Fibroblast of lung (primary cell): ENCODE measurements at regions not wholly inside any gene's neighbourhood (a gene's known extent, or its start where the extent isn't known, plus 50 kb on each side); places are given as distances from the start of the nearest gene placed in this dataset.

Source experiments
- DNase-seq, 2 donors: peaks; one replicate each; pipeline versions ENCODE4 v3.0.0 to v3.0.0-alpha.2; 2010; ENCODE audit warnings: low read depth in 2 of 2
- H2AFZ ChIP-seq: 2 replicates; pipeline ENCODE4 v1.5.1; 2012; ENCODE audit warnings: low read length, control low read depth, inconsistent platforms
- H3K27ac ChIP-seq: 2 replicates; pipeline ENCODE4 v1.5.1; 2011; ENCODE audit warnings: low read length, control low read depth; ENCODE audit not compliant: insufficient read depth
- H3K27me3 ChIP-seq: 2 replicates; pipeline ENCODE4 v1.5.1; 2011; ENCODE audit warnings: mild to moderate bottlenecking, low read length; ENCODE audit not compliant: control insufficient read depth, insufficient read depth
- H3K36me3 ChIP-seq: 2 replicates; pipeline ENCODE4 v1.5.1; 2011; ENCODE audit warnings: low read length; ENCODE audit not compliant: control insufficient read depth, insufficient read depth
- H3K4me1 ChIP-seq: 2 replicates; pipeline ENCODE4 v1.5.1; 2011; ENCODE audit warnings: low read length; ENCODE audit not compliant: control insufficient read depth, insufficient read depth; ENCODE audit errors: extremely low read depth
- H3K4me2 ChIP-seq: 2 replicates; pipeline ENCODE4 v1.5.1; 2011; ENCODE audit warnings: low read length, control low read depth; ENCODE audit not compliant: insufficient read depth; ENCODE audit errors: extremely low read depth
- H3K4me3 ChIP-seq, 4 experiments: fragments of 200-600 bp in 1 of 4; sonication (generic) in 1 of 4; replicated peaks in 1 of 4; 2 replicates each; pipeline ENCODE4 v1.5.1; 2011 to 2016; ENCODE audit warnings: low read length in 4 of 4, low read depth in 3 of 4, mild to moderate bottlenecking in 3 of 4, control low read depth in 2 of 4, inconsistent platforms in 1 of 4, mixed read lengths in 1 of 4; ENCODE audit not compliant: insufficient read depth in 1 of 4; ENCODE audit errors: control extremely low read depth in 1 of 4
- H3K79me2 ChIP-seq: 2 replicates; pipeline ENCODE4 v1.5.1; 2012; ENCODE audit warnings: mild to moderate bottlenecking, low read length, inconsistent platforms; ENCODE audit not compliant: control insufficient read depth, insufficient read depth
- H3K9ac ChIP-seq: 2 replicates; pipeline ENCODE4 v1.5.1; 2011; ENCODE audit warnings: mild to moderate bottlenecking, low read length, control low read depth; ENCODE audit not compliant: insufficient read depth
- H3K9me3 ChIP-seq: 2 replicates; pipeline ENCODE4 v1.5.1; 2012; ENCODE audit warnings: low read depth, low read length; ENCODE audit not compliant: control insufficient read depth, insufficient read depth
- H4K20me1 ChIP-seq: 2 replicates; pipeline ENCODE4 v1.5.1; 2011; ENCODE audit warnings: low read length; ENCODE audit not compliant: control insufficient read depth, insufficient read depth; ENCODE audit errors: extremely low read depth
- CTCF ChIP-seq, 2 donors: IDR thresholded peaks in 1 of 2; conservative IDR thresholded peaks in 1 of 2; 1 replicate in 1 of 2; 2 replicates in 1 of 2; pipeline ENCODE4 v1.5.1; 2011 to 2012; ENCODE audit warnings: low read length in 2 of 2, control low read depth in 1 of 2, inconsistent platforms in 1 of 2, low read depth in 1 of 2, mild to moderate bottlenecking in 1 of 2
- EZH2 ChIP-seq: IDR thresholded peaks from 2 replicates; pipeline ENCODE4 v1.5.1; 2012; ENCODE audit warnings: low read length, control low read depth, mild to moderate bottlenecking; ENCODE audit errors: missing control alignments

GRCh38 chr14:99030454-99030853, 241.5 kb downstream of the BCL11B start:
- Histone ChIP-seq H3K27me3 (no peaks in the 10 kb centered on the region), H3K27ac (no peak overlapping the region), H3K9me3 (no peaks in the 10 kb centered on the region), H3K4me2 (no peak overlapping the region), H3K79me2 (no peaks in the 10 kb centered on the region), H4K20me1 (no peaks in the 10 kb centered on the region), H3K4me3 (no peak overlapping the region), H3K36me3 (no peaks in the 10 kb centered on the region), H3K9ac (no peak overlapping the region), H2AFZ (no peak overlapping the region), H3K4me1 (peaks cover under 1% of the 10 kb centered on the region)
- DNase-seq = no peak
- no peak for TF ChIP-seq CTCF (conservative IDR thresholded peaks at IDR 0.05 in 1 of 2, IDR thresholded peaks at IDR 0.05 in 1 of 2; ENCODE audit: low read depth in 1 of 2, low read length in 2 of 2)
- no peak for TF ChIP-seq EZH2

GRCh38 chr14:99032759-99033158, 239.2 kb downstream of the BCL11B start:
- no peaks in the 10 kb centered on the region for H3K36me3 ChIP-seq
- TF ChIP-seq CTCF (conservative IDR thresholded peaks at IDR 0.05 in 1 of 2, IDR thresholded peaks at IDR 0.05 in 1 of 2; ENCODE audit: low read depth in 1 of 2, low read length in 2 of 2) = no peak
- no peaks in the 10 kb centered on the region for H3K9me3 ChIP-seq
- H3K27me3 ChIP-seq = no peaks in the 10 kb centered on the region
- H3K4me1 ChIP-seq = peaks cover 2% of the 10 kb centered on the region
- H3K79me2 ChIP-seq = no peaks in the 10 kb centered on the region
- no peak overlapping the region for H2AFZ ChIP-seq
- no peak overlapping the region for H3K27ac ChIP-seq
- no peak overlapping the region for H3K4me2 ChIP-seq
- H3K9ac ChIP-seq = no peak overlapping the region
- no peaks in the 10 kb centered on the region for H4K20me1 ChIP-seq
- no peak overlapping the region for H3K4me3 ChIP-seq
- DNase-seq = no peak

- no peak for DNase-seq
- Histone ChIP-seq H3K79me2 (no peaks in the 10 kb centered on the region), H3K9me3 (no peaks in the 10 kb centered on the region), H3K9ac (no peak overlapping the region), H3K36me3 (no peaks in the 10 kb centered on the region), H2AFZ (no peak overlapping the region), H3K4me3 (no peak overlapping the region), H3K27me3 (no peaks in the 10 kb centered on the region), H4K20me1 (no peaks in the 10 kb centered on the region), H3K4me2 (no peak overlapping the region), H3K4me1 (peaks cover 2% of the 10 kb centered on the region), H3K27ac (no peak overlapping the region)
- TF ChIP-seq EZH2 (no peak), CTCF (conservative IDR thresholded peaks at IDR 0.05 in 1 of 2, IDR thresholded peaks at IDR 0.05 in 1 of 2; ENCODE audit: low read depth in 1 of 2, low read length in 2 of 2) (no peak)
These were observed 238.0 kb downstream of the BCL11B start for GRCh38 chr14:99033951-99034350.
